ENCODE measurements at regions not wholly inside any gene's neighbourhood (a gene's known extent, or its start where the extent isn't known, plus 50 kb on each side); places are given as distances from the start of the nearest gene placed in this dataset.

- Histone ChIP-seq H2AFZ (ENCODE audit: low read depth, low read length) (no peak overlapping the region), H3K9me3 (ENCODE audit: low read length) (no peaks in the 10 kb centered on the region), H3K36me3 (ENCODE audit: insufficient read depth, low read length) (no peaks in the 10 kb centered on the region), H3K4me3 (ENCODE audit: low read length) (no peak overlapping the region), H3K79me2 (replicated peaks; ENCODE audit: insufficient read depth, low read length) (no peaks in the 10 kb centered on the region), H3K9ac (ENCODE audit: low read length) (no peak overlapping the region), H3K27me3 (ENCODE audit: insufficient read depth, low read depth, low read length) (no peaks in the 10 kb centered on the region), H3K4me2 (ENCODE audit: low read length) (no peak overlapping the region), H3F3A (ENCODE audit: insufficient read depth, low read length, poor library complexity, severe bottlenecking) (no peaks in the 10 kb centered on the region), H3K27ac (ENCODE audit: low read length) (no peak overlapping the region), H4K20me1 (ENCODE audit: insufficient read depth) (no peaks in the 10 kb centered on the region), H3K9me2 (ENCODE audit: insufficient read depth, low read length) (no peaks in the 10 kb centered on the region)
- TF ChIP-seq POLR2AphosphoS5 (IDR thresholded peaks at IDR 0.05) = no peak
- no peak for TF ChIP-seq TAF1 (IDR thresholded peaks at IDR 0.05; ENCODE audit: low read depth)
- TF ChIP-seq MXI1 (conservative IDR thresholded peaks at IDR 0.05; ENCODE audit: poor library complexity, severe bottlenecking) = no peak
- no peak for TF ChIP-seq CTCF (IDR thresholded peaks at IDR 0.05; ENCODE audit: poor library complexity, severe bottlenecking)
- TF ChIP-seq EP300 (conservative IDR thresholded peaks at IDR 0.05; ENCODE audit: poor library complexity, severe bottlenecking) = no peak
- TF ChIP-seq REST (IDR thresholded peaks at IDR 0.05; ENCODE audit: borderline replicate concordance) = no peak
- no peak for TF ChIP-seq RAD21 (conservative IDR thresholded peaks at IDR 0.05)
- TF ChIP-seq SMC3 (conservative IDR thresholded peaks at IDR 0.05; ENCODE audit: poor library complexity) = no peak
- TF ChIP-seq EZH2 (IDR thresholded peaks at IDR 0.05; ENCODE audit: borderline replicate concordance, insufficient read depth, low read length, poor library complexity, severe bottlenecking) = no peak
Observed at GRCh38 chr6:139649128-139649527, 274.7 kb upstream of the CITED2 start.

DNA sequence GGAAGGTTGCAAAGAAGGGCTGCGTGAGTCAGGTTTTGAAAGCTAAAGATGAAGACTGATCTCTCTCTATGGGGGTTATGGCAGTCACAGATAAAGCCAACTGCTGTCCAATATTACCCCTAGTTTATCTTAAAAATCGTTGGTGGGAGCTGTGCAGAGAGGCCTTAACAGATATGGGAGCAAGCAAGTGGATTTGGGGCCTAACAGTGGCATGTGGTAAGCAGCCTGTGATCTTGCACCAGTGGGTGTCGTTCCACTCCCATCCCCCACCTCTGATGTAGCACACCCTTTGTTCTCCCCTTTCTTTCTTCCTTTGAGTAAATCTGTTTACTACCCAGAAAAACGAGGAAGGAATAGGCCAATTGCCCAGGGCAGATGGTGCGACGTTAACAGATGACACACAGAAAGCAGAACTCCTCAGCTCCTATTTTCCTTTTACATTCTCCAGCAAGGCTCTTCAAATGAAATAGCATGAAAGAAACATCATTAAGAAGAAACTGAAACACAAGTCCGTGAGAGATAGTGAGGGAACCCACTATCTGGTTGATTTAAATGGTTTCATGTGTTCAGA is 274.1 kb upstream of the CITED2 start:
- Histone ChIP-seq H3K27me3 (ENCODE audit: insufficient read depth, low read depth, low read length) (no peaks in the 10 kb centered on the region), H3K27ac (ENCODE audit: low read length) (no peak overlapping the region), H3K79me2 (replicated peaks; ENCODE audit: insufficient read depth, low read length) (no peaks in the 10 kb centered on the region), H3K4me2 (ENCODE audit: low read length) (no peak overlapping the region), H3K9me3 (ENCODE audit: low read length) (no peaks in the 10 kb centered on the region), H3K4me3 (ENCODE audit: low read length) (no peak overlapping the region), H3K9ac (ENCODE audit: low read length) (no peak overlapping the region), H2AFZ (ENCODE audit: low read depth, low read length) (no peak overlapping the region), H3F3A (ENCODE audit: insufficient read depth, low read length, poor library complexity, severe bottlenecking) (no peaks in the 10 kb centered on the region), H4K20me1 (ENCODE audit: insufficient read depth) (no peaks in the 10 kb centered on the region), H3K36me3 (ENCODE audit: insufficient read depth, low read length) (no peaks in the 10 kb centered on the region), H3K9me2 (ENCODE audit: insufficient read depth, low read length) (no peaks in the 10 kb centered on the region)
- TF ChIP-seq MXI1 (conservative IDR thresholded peaks at IDR 0.05; ENCODE audit: poor library complexity, severe bottlenecking) = no peak
- TF ChIP-seq TAF1 (IDR thresholded peaks at IDR 0.05; ENCODE audit: low read depth) = no peak
- no peak for TF ChIP-seq POLR2AphosphoS5 (IDR thresholded peaks at IDR 0.05)
- no peak for TF ChIP-seq RAD21 (conservative IDR thresholded peaks at IDR 0.05)
- TF ChIP-seq CTCF (IDR thresholded peaks at IDR 0.05; ENCODE audit: poor library complexity, severe bottlenecking) = no peak
- no peak for TF ChIP-seq EZH2 (IDR thresholded peaks at IDR 0.05; ENCODE audit: borderline replicate concordance, insufficient read depth, low read length, poor library complexity, severe bottlenecking)
- no peak for TF ChIP-seq EP300 (conservative IDR thresholded peaks at IDR 0.05; ENCODE audit: poor library complexity, severe bottlenecking)
- TF ChIP-seq SMC3 (conservative IDR thresholded peaks at IDR 0.05; ENCODE audit: poor library complexity) = no peak
- no peak for TF ChIP-seq REST (IDR thresholded peaks at IDR 0.05; ENCODE audit: borderline replicate concordance)

All from neural cell (in vitro differentiated cells).